IMR-90 (cell line): ENCODE measurements at regions not wholly inside any gene's neighbourhood (a gene's known extent, or its start where the extent isn't known, plus 50 kb on each side); places are given as distances from the start of the nearest gene placed in this dataset.

Experiments used
- BHLHE40 ChIP-seq: fragments of 150-350 bp; IDR thresholded peaks from 2 replicates; pipeline ENCODE4 v1.6.1; 2016; ENCODE audit warnings: mild to moderate bottlenecking, low read depth, low read length
- CEBPB ChIP-seq: IDR thresholded peaks from 2 replicates; pipeline ENCODE4 v1.6.1; 2012; ENCODE audit warnings: low read depth, low read length, improper control_type of control experiment
- FOS ChIP-seq: fragments of 150-350 bp; IDR thresholded peaks from 2 replicates; pipeline ENCODE4 v1.6.1; 2016; ENCODE audit warnings: low read depth, low read length
- MAFK ChIP-seq: IDR thresholded peaks from 2 replicates; pipeline ENCODE4 v1.6.1; 2012; ENCODE audit warnings: low read depth, low read length, improper control_type of control experiment
- MAZ ChIP-seq: IDR thresholded peaks from 2 replicates; pipeline ENCODE4 v1.6.1; 2012; ENCODE audit warnings: low read depth, mild to moderate bottlenecking, low read length, improper control_type of control experiment, moderate library complexity, borderline replicate concordance
- MXI1 ChIP-seq: IDR thresholded peaks from 2 replicates; pipeline ENCODE4 v1.6.1; 2012; ENCODE audit warnings: low read depth, mild to moderate bottlenecking, low read length, moderate library complexity, borderline replicate concordance
- POLR2A ChIP-seq: IDR thresholded peaks from 2 replicates; pipeline ENCODE4 v1.6.1; 2012; ENCODE audit warnings: mild to moderate bottlenecking, low read depth, low read length
- RAD21 ChIP-seq: IDR thresholded peaks from 2 replicates; pipeline ENCODE4 v1.6.1; 2012; ENCODE audit warnings: low read length, improper control_type of control experiment
- RCOR1 ChIP-seq: IDR thresholded peaks from 2 replicates; pipeline ENCODE4 v1.6.1; 2012; ENCODE audit warnings: mild to moderate bottlenecking, low read length, improper control_type of control experiment; ENCODE audit not compliant: insufficient replicate concordance
- RFX5 ChIP-seq: IDR thresholded peaks from 2 replicates; pipeline ENCODE4 v1.8.0; 2012; ENCODE audit warnings: low read depth, mild to moderate bottlenecking, low read length, moderate library complexity
- SMC3 ChIP-seq: fragments of 150-350 bp; IDR thresholded peaks from 2 replicates; pipeline ENCODE4 v1.6.1; 2016; ENCODE audit warnings: low read depth, mild to moderate bottlenecking, antibody characterized with exemption, low read length, moderate library complexity
- TF ChIP-seq, protein P1 (sequence below): conservative IDR thresholded peaks from 2 replicates; pipeline ENCODE4 v1.5.1; 2012; ENCODE audit warnings: mild to moderate bottlenecking, low read depth, low read length, improper control_type of control experiment
- TF ChIP-seq, protein P2 (sequence below): fragments of 150-350 bp; IDR thresholded peaks from 2 replicates; pipeline ENCODE4 v1.6.1; 2017; ENCODE audit warnings: mild to moderate bottlenecking, antibody characterized with exemption, low read length, low read depth
- TF ChIP-seq, protein P3 (sequence below): fragments of 150-350 bp; IDR thresholded peaks from 2 replicates; pipeline ENCODE4 v1.6.1; 2016; ENCODE audit warnings: low read depth, mild to moderate bottlenecking, low read length, moderate library complexity, borderline replicate concordance

DNA sequence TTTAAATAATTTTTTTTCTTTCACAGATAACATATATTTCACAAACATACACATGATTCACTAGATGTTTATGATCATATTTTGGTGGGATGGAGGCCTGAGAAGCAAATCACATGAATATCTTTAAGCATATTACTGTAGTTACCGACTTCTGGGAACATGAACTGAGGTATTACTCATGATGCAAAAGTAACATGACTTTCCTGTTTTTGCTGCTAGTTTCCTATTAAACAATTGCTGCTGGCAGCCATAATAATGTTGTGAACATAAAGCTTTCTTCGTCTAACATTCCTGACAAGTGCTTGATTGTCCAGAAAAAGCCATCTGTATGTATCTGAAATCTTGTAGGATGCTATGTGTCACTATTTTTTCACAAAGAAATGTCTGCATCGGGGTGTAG is 145.4 kb downstream of the MTX2 start:
- TF ChIP-seq, protein P1, sequence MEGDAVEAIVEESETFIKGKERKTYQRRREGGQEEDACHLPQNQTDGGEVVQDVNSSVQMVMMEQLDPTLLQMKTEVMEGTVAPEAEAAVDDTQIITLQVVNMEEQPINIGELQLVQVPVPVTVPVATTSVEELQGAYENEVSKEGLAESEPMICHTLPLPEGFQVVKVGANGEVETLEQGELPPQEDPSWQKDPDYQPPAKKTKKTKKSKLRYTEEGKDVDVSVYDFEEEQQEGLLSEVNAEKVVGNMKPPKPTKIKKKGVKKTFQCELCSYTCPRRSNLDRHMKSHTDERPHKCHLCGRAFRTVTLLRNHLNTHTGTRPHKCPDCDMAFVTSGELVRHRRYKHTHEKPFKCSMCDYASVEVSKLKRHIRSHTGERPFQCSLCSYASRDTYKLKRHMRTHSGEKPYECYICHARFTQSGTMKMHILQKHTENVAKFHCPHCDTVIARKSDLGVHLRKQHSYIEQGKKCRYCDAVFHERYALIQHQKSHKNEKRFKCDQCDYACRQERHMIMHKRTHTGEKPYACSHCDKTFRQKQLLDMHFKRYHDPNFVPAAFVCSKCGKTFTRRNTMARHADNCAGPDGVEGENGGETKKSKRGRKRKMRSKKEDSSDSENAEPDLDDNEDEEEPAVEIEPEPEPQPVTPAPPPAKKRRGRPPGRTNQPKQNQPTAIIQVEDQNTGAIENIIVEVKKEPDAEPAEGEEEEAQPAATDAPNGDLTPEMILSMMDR, result no peak
- TF ChIP-seq POLR2A, result no peak
- TF ChIP-seq RFX5, result no peak
- TF ChIP-seq CEBPB, result no peak
- no peak for TF ChIP-seq RAD21
- TF ChIP-seq MAZ, result no peak
- TF ChIP-seq, protein P2, sequence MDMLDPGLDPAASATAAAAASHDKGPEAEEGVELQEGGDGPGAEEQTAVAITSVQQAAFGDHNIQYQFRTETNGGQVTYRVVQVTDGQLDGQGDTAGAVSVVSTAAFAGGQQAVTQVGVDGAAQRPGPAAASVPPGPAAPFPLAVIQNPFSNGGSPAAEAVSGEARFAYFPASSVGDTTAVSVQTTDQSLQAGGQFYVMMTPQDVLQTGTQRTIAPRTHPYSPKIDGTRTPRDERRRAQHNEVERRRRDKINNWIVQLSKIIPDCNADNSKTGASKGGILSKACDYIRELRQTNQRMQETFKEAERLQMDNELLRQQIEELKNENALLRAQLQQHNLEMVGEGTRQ, result no peak
- no peak for TF ChIP-seq RCOR1
- no peak for TF ChIP-seq MAFK
- no peak for TF ChIP-seq BHLHE40
- no peak for TF ChIP-seq MXI1
- TF ChIP-seq, protein P3, sequence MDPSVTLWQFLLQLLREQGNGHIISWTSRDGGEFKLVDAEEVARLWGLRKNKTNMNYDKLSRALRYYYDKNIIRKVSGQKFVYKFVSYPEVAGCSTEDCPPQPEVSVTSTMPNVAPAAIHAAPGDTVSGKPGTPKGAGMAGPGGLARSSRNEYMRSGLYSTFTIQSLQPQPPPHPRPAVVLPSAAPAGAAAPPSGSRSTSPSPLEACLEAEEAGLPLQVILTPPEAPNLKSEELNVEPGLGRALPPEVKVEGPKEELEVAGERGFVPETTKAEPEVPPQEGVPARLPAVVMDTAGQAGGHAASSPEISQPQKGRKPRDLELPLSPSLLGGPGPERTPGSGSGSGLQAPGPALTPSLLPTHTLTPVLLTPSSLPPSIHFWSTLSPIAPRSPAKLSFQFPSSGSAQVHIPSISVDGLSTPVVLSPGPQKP, result no peak
- no peak for TF ChIP-seq FOS
- no peak for TF ChIP-seq SMC3
